ENCODE measurements at regions not wholly inside any gene's neighbourhood (a gene's known extent, or its start where the extent isn't known, plus 50 kb on each side); places are given as distances from the start of the nearest gene placed in this dataset.

GRCh38 chr12:46507766-46508165 is 135.2 kb upstream of the SLC38A2 start:
- peaks cover 31% of the 10 kb centered on the region for H3K9me3 ChIP-seq (replicated peaks)

GRCh38 chr12:46506961-46507360 is 134.4 kb upstream of the SLC38A2 start:
- no peak overlapping the region for H3K27ac ChIP-seq
- DNase-seq = no peak
- no peaks in the 10 kb centered on the region for H3K36me3 ChIP-seq
- H3K4me1 ChIP-seq = no peaks in the 10 kb centered on the region
- no peak overlapping the region for H3K4me3 ChIP-seq
- H3K9me3 ChIP-seq (replicated peaks) = peaks cover 31% of the 10 kb centered on the region
- H3K27me3 ChIP-seq = no peaks in the 10 kb centered on the region

More at GRCh38 chr12:46507766-46508165, 135.2 kb upstream of the SLC38A2 start:
- no peak overlapping the region for H3K4me3 ChIP-seq
- H3K4me1 ChIP-seq = no peaks in the 10 kb centered on the region
- H3K27ac ChIP-seq = no peak overlapping the region
- H3K36me3 ChIP-seq = no peaks in the 10 kb centered on the region
- H3K27me3 ChIP-seq = no peaks in the 10 kb centered on the region
- no peak for DNase-seq

GRCh38 chr12:46506198-46506597 is 133.6 kb upstream of the SLC38A2 start:
- Histone ChIP-seq H3K4me1 (no peaks in the 10 kb centered on the region), H3K27me3 (no peaks in the 10 kb centered on the region), H3K4me3 (no peak overlapping the region), H3K27ac (no peak overlapping the region), H3K36me3 (no peaks in the 10 kb centered on the region), H3K9me3 (replicated peaks) (peaks cover 30% of the 10 kb centered on the region)
- DNase-seq = no peak

- Histone ChIP-seq H3K9me3 (replicated peaks) (peaks cover 21% of the 10 kb centered on the region), H3K27me3 (no peaks in the 10 kb centered on the region), H3K4me3 (no peak overlapping the region), H3K36me3 (no peaks in the 10 kb centered on the region), H3K4me1 (no peaks in the 10 kb centered on the region), H3K27ac (no peak overlapping the region)
- no peak for DNase-seq
Measured at GRCh38 chr12:46504494-46504893, 131.9 kb upstream of the SLC38A2 start.

- Histone ChIP-seq H3K27ac (no peak overlapping the region), H3K4me1 (no peaks in the 10 kb centered on the region), H3K9me3 (replicated peaks) (peaks cover 21% of the 10 kb centered on the region), H3K4me3 (no peak overlapping the region), H3K36me3 (no peaks in the 10 kb centered on the region), H3K27me3 (no peaks in the 10 kb centered on the region)
- DNase-seq = no peak
Measured at GRCh38 chr12:46503637-46504175, 131.1 kb upstream of the SLC38A2 start.

- H3K27ac ChIP-seq = no peak overlapping the region
- no peak overlapping the region for H3K4me3 ChIP-seq
- no peaks in the 10 kb centered on the region for H3K36me3 ChIP-seq
- no peaks in the 10 kb centered on the region for H3K27me3 ChIP-seq
- no peak for DNase-seq
- peaks cover 6% of the 10 kb centered on the region for H3K4me1 ChIP-seq
- H3K9me3 ChIP-seq (replicated peaks) = peaks cover 9% of the 10 kb centered on the region
Measured at GRCh38 chr12:46500673-46501072, 128.1 kb upstream of the SLC38A2 start.

GRCh38 chr12:46499901-46500300 is 127.3 kb upstream of the SLC38A2 start:
- Histone ChIP-seq H3K9me3 (replicated peaks) (peaks cover 4% of the 10 kb centered on the region), H3K27me3 (no peaks in the 10 kb centered on the region), H3K4me1 (peaks cover 7% of the 10 kb centered on the region), H3K36me3 (no peaks in the 10 kb centered on the region), H3K4me3 (no peak overlapping the region), H3K27ac (no peak overlapping the region)
- no peak for DNase-seq

- DNase-seq = no peak
- Histone ChIP-seq H3K27ac (no peak overlapping the region), H3K9me3 (replicated peaks) (peaks cover 4% of the 10 kb centered on the region; the same call in 1 of the 2 replicates), H3K36me3 (no peaks in the 10 kb centered on the region), H3K4me3 (no peak overlapping the region), H3K4me1 (peaks cover 12% of the 10 kb centered on the region), H3K27me3 (no peaks in the 10 kb centered on the region)
Measured at GRCh38 chr12:46499226-46499625, 126.7 kb upstream of the SLC38A2 start.

GRCh38 chr12:46497739-46498138 is 125.2 kb upstream of the SLC38A2 start:
- Histone ChIP-seq H3K27me3 (no peaks in the 10 kb centered on the region), H3K9me3 (replicated peaks) (no peaks in the 10 kb centered on the region; the same call in 1 of the 2 replicates), H3K4me3 (no peak overlapping the region), H3K36me3 (no peaks in the 10 kb centered on the region), H3K27ac (no peak overlapping the region), H3K4me1 (peaks cover 25% of the 10 kb centered on the region)
- no peak for DNase-seq

- peak overlapping the region; percentile 64 for H3K27ac ChIP-seq
- no peaks in the 10 kb centered on the region for H3K36me3 ChIP-seq
- no peaks in the 10 kb centered on the region for H3K27me3 ChIP-seq
- peak; percentile 40 to 69 for DNase-seq
- H3K9me3 ChIP-seq (replicated peaks) = no peaks in the 10 kb centered on the region
- H3K4me1 ChIP-seq = peaks cover 40% of the 10 kb centered on the region
- H3K4me3 ChIP-seq = peak overlapping the region; percentile 0; the same call in 1 of the 2 replicates
Measured at GRCh38 chr12:46494424-46494823, 121.9 kb upstream of the SLC38A2 start.

GRCh38 chr12:46493834-46494181 is 121.2 kb upstream of the SLC38A2 start:
- peaks cover 40% of the 10 kb centered on the region for H3K4me1 ChIP-seq
- DNase-seq = no peak
- H3K27ac ChIP-seq = peak overlapping the region; percentile 64

GRCh38 chr12:46493150-46493833 is 120.7 kb upstream of the SLC38A2 start:
- H3K36me3 ChIP-seq = no peaks in the 10 kb centered on the region
- no peaks in the 10 kb centered on the region for H3K27me3 ChIP-seq
- DNase-seq = no peak
- H3K9me3 ChIP-seq (replicated peaks) = no peaks in the 10 kb centered on the region
- H3K4me3 ChIP-seq = no peak overlapping the region
- peak overlapping the region; percentile 44; the same call in 1 of the 2 replicates for H3K27ac ChIP-seq
- peaks cover 40% of the 10 kb centered on the region for H3K4me1 ChIP-seq

More at GRCh38 chr12:46493834-46494181, 121.2 kb upstream of the SLC38A2 start:
- H3K27me3 ChIP-seq = no peaks in the 10 kb centered on the region
- H3K4me3 ChIP-seq = peak overlapping the region; percentile 0; the same call in 1 of the 2 replicates
- no peaks in the 10 kb centered on the region for H3K36me3 ChIP-seq
- no peaks in the 10 kb centered on the region for H3K9me3 ChIP-seq (replicated peaks)

GRCh38 chr12:46492471-46493085 is 120.0 kb upstream of the SLC38A2 start:
- H3K4me3 ChIP-seq = no peak overlapping the region
- no peaks in the 10 kb centered on the region for H3K27me3 ChIP-seq
- peaks cover 40% of the 10 kb centered on the region for H3K4me1 ChIP-seq
- no peaks in the 10 kb centered on the region for H3K36me3 ChIP-seq
- H3K9me3 ChIP-seq (replicated peaks) = no peaks in the 10 kb centered on the region
- peak; percentile 51 to 59 for DNase-seq
- H3K27ac ChIP-seq = peak overlapping the region; percentile 44

- H3K4me3 ChIP-seq = no peak overlapping the region
- no peak overlapping the region for H3K27ac ChIP-seq
- no peaks in the 10 kb centered on the region for H3K36me3 ChIP-seq
- no peaks in the 10 kb centered on the region for H3K9me3 ChIP-seq (replicated peaks)
- H3K4me1 ChIP-seq = peaks cover 38% of the 10 kb centered on the region
- DNase-seq = no peak
- H3K27me3 ChIP-seq = no peaks in the 10 kb centered on the region
Measured at GRCh38 chr12:46491548-46491947, 119.0 kb upstream of the SLC38A2 start.

- Histone ChIP-seq H3K27ac (no peak overlapping the region), H3K4me3 (no peak overlapping the region), H3K27me3 (no peaks in the 10 kb centered on the region), H3K36me3 (no peaks in the 10 kb centered on the region), H3K9me3 (replicated peaks) (no peaks in the 10 kb centered on the region), H3K4me1 (peaks cover 34% of the 10 kb centered on the region)
- no peak for DNase-seq
Measured at GRCh38 chr12:46490635-46491034, 118.1 kb upstream of the SLC38A2 start.

Measured in SJCRH30 (cell line).